Limb (tissue), 2 donors: ENCODE measurements at regions not wholly inside any gene's neighbourhood (a gene's known extent, or its start where the extent isn't known, plus 50 kb on each side); places are given as distances from the start of the nearest gene placed in this dataset.

Experiments
- DNase-seq, 2 donors: peaks; one replicate each; pipeline ENCODE4 v3.0.0-alpha.2; 2016; ENCODE audit errors: extremely low spot score in 2 of 2

DNA sequence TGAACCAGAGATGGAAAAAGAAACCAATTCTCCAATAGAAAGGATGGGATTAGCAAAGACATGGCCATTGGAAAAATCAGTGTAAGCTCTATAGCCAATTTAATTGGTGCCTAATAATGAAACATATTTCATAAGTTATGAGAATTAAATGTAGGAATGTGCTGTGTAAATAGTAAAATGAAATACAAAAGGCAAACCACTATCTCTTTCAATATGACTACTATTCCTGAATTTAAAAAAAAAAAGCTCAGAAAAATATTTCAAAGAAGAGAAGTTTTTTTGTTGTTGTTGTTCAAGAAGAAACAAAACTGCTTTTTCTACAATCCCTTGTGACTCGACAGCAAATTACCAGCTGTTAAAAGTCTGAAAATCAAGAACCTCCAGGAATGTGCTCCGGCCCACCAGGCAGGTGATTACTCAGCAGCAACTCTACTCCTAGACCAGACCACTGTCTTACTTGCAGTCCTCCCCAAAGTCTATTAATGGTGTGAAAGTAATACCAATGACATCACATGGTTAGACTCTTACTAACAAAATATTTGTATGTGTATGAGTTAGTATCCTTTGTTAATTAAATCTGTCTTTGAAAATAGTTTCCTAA lies 362.4 kb downstream of the KCTD12 start:
- no peak for DNase-seq

DNA sequence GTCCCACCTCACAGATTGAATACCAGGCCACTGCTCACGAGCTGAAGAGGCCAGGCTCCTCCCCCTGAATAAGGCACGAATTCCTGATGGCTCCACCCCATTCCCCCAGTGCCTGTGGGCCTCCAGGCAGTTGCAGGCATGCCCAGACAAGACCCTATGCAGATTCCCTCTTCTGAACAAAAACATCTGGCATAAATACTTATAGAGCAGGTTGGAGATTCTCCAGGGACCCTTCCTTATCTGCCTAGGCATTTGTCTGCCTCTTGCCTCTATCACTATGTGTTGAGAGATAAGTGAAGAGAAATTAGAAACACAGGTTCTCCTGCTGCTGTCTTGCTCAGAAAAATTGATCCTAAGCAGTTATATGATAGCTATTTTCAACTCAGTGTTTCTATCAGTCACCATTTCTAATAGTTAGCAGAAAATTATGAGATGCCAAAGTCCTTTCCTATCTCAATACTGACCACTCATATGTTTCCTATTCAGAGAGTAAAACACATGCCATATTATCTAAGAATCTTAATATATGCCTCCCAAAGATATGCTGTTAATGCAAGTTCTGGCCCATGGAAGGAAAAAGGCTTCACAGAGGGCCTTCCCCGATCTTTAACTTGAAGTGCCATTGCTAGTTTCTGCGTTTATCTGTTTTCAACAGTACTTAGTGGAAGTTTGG lies 364.0 kb downstream of the KCTD12 start:
- DNase-seq = no peak

GRCh38 chr13:76519685-76520084 lies 366.5 kb downstream of the KCTD12 start:
- DNase-seq = no peak

GRCh38 chr13:76516586-76516985 lies 369.6 kb downstream of the KCTD12 start:
- no peak for DNase-seq

- no peak for DNase-seq
Observed at GRCh38 chr13:76516013-76516412, 370.2 kb downstream of the KCTD12 start.

DNA sequence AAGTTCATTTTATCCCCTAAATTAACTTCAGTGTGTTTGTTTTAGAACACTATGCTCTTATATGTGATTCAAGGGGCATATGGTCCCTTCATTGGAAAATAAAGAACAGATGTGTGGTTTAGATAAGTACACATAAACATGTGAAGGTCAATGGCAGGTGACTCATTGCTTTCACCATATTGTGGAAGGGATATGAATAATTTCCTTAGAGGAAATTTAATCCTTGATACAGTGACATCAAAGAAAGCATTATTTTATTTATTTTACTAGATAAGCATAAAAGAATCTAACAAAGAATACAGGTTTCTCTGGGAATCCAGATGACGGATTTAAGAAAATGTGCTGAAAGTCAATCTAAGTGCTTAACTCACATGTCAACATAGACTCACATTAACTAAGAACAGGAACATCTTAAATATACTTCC lies 373.5 kb downstream of the KCTD12 start:
- DNase-seq = no peak

- DNase-seq = no peak
Observed at GRCh38 chr13:76505437-76505836, 380.8 kb downstream of the KCTD12 start.

DNA sequence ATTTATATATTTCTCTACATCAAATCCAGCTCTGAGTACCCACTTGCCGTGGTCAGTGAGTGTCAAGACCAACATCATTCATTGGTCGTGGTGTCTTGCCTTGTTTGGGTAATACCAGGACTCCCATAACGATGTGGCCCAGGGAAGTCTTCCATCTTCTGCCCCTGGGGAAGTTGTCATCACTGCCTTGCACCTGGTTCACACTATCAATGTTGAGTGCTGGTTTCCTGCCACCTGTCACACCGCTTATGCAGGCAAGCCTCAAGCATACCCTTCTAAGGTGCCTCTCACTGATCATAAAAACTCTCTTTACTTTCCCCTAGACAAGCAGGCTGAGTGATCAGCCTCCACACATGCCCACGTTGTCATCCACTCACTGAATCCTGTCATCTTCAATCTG lies 382.4 kb downstream of the KCTD12 start:
- DNase-seq = no peak

GRCh38 chr13:76503291-76503690 lies 382.9 kb downstream of the KCTD12 start:
- no peak for DNase-seq

GRCh38 chr13:76500894-76501293 lies 385.3 kb downstream of the KCTD12 start:
- no peak for DNase-seq

GRCh38 chr13:76499891-76500290 lies 386.3 kb downstream of the KCTD12 start:
- DNase-seq = no peak

GRCh38 chr13:76489274-76489673 lies 396.9 kb downstream of the KCTD12 start:
- DNase-seq = no peak

DNA sequence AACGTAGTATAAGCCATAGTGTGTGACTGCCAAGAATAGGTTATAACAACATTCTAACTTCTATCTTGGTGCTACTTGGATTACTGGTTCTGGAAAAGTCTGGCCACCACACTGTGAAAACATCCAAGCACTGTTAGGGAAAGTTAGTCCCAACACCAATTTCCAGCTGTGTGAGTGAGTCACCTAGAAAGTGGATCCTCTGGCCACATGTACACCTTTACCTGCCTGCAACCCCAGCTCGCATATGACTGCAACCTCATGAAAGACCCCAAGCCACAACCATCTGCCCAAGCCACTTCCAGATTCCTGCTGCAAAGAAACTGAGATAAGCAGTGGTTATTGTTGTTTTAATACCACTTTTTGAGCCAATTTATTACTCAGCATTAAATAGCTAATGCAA lies 404.5 kb downstream of the KCTD12 start:
- no peak for DNase-seq

GRCh38 chr13:76474966-76475365 lies 411.2 kb downstream of the KCTD12 start:
- no peak for DNase-seq

DNA sequence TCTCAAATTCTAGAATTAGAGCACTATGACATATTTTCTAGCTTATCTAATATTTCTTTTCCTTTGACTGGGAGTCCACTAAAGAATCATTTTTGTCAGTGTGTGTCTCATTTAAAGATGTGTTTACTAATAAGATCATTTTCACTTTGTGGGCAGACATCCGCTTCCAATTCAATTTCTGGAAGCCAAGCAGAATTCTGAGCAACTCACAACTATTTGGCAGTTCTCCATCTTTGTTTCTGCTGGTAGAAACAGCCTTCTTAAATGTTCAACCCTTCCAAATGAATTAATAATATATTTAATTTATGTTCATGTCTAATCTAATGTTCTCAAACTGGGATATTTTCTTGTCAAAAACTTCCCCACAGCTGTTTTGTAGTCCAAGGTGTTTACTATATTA lies 411.8 kb downstream of the KCTD12 start:
- DNase-seq = no peak

DNA sequence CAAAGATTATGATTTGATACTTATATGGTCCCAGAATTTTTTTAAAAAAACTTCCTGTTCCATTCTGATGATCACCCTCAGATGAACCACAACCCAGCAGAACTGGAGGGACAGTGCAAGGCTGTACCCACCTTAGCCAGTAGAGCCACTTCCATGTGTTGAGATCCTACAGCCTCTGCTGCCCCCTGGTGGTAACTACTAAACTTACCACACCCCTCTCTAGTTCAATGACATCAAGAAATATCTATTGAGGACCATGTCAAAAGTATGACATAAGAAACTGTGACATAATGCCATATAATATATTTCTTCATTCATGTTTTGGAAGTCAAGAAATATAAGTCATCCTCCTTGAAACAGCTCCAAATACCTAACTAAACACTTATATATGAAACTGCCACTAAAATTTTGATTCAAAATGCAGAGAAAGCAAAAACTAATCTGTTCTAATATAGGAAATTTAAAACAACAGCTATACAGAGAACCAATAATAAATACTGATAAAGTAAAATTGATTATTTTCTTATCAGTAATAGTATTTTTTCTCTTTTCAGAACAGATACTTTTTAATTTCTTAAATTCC lies 412.6 kb downstream of the KCTD12 start:
- peak; percentile 58 to 81 for DNase-seq

GRCh38 chr13:76472916-76473315 lies 413.3 kb downstream of the KCTD12 start:
- DNase-seq = no peak

DNA sequence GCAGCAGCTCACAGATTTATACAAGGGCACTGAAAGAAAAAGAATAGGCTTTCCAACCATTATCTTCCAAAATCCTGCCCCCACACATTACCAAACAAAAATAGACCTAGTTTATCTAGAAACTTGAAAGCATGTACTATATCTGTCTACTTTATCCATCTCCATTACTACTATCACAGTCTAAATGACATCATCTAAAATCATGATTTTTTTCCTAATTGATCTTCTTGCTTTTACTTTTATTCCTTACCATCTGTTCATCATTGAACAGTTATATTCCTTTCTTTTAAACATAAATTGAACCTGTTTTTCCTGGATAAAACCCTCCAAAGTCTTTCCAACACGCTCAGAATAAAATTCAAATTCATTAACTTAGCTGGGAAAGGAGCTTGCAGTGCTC lies 414.7 kb downstream of the KCTD12 start:
- no peak for DNase-seq

- DNase-seq = no peak
Observed at GRCh38 chr13:76470991-76471390, 415.2 kb downstream of the KCTD12 start.

- DNase-seq = no peak
Observed at GRCh38 chr13:76466043-76466442, 420.2 kb downstream of the KCTD12 start.

DNA sequence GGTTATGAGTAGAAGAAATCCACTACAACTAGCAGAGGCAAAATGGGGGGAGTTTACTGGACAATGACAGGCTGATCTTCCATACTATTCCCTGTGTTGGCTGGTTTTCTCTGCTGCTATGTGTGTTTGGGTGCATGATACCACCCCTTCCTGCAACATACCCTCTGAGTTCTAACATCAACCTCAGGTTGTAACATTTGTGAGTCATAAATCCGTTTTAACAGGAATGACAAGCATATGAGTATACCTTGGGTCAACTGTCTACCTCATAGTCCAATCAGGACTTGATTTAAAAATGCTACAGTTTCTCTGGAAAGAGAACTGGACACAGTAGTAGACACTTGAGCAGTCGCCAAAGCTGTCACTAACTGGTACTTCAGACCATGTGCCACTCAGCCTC lies 422.9 kb downstream of the KCTD12 start:
- no peak for DNase-seq

DNA sequence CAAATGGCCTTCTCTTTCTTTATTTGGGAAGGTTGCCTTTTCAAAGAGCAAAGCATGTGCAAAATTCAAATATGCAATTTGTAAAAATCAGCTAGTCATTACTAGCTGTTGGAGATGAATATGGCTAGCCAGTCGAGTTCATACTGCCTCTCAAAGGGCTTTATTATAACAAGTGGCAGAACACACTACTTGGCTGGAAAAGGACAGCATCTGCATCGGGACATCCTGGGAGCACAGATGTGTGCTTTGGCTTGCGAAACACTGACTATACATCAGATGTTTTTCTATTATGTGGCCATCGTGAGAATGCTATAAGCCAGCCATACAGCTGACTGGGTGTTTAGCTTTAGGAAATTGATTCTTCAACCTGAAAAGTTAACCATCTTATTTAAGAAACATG lies 424.2 kb downstream of the KCTD12 start:
- peak in 1 of 2 donors; percentile 59 for DNase-seq

DNA sequence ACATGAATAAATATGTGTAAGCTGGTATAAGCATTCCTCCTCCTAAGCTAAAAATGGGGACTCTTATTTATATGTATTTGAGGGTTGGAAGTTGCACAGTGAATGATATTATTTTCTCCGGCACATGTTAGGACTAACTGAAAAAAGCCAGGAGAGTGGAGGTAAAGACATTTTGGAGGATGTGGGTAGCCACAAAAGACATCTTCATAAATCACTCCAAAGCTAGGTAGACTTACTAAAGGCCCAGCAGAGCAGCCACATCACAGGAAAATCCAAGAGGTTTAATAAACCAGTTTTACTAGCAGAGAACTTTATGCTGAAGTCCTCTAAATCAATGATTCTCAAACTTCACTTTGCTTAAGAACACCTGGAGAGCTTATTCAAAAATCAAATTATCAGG lies 424.7 kb downstream of the KCTD12 start:
- DNase-seq = no peak
